ENCODE measurements at regions not wholly inside any gene's neighbourhood (a gene's known extent, or its start where the extent isn't known, plus 50 kb on each side); places are given as distances from the start of the nearest gene placed in this dataset.
"Not testable (repeated sequence)": the region's sequence is repeated elsewhere in the genome, so short reads cannot be mapped to it uniquely, and the experiment has no call there.

DNA sequence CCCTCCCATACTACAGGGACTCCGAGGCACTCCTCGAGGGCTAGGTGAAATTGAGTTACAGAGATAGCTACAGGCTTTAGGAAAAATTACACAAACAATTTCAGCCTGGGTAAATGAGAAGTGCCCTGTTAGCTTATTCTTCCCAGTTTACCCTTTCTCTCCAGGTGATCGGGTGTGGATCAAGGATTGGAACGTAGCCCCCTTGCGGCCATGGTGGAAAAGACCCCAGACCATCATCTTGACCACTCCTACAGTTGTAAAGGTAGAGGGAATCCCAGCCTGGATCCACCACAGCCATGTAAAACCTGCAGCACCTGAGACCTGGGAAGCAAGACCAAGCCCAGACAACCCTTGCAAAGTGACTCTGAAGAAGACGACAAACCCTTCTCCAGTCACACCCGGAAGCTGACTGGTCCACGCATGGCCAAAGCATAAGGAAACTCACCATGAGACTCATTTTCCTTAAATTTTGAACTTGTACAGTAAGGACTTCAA lies 600.6 kb downstream of the UQCRFS1 start:
- DNase-seq: no peak

DNA sequence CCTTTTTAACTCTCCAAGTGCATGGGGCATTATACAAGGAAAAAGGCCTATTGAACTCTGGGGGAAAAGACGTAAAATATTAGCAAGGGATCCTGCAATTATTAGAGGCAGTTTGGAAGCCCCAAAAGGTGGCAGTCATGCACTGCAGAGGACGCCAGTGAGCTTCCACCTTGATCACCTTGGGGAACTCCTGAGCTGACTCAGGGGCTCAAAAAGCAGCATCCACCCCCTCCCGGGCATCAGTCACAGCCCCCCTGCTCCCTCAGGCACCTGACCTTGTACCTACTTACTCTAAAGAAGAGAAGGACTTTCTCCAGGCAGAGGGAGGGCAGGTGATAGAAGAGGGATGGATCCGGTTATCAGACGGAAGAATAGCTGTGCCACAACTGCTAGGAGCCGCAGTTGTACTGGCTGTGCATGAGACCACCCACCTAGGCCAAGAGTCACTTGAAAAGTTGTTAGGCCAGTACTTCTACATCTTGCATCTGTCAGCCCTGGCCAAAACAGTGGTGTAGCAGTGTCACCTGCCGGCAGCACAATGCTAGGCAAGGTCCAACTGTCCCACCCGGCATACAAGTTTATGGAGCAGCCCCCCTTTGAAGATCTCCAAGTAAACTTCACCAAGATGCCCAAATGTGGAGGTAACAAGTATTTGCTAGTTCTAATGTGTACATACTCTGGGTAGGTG lies 601.6 kb downstream of the UQCRFS1 start:
- not testable (repeated sequence) for DNase-seq

DNA sequence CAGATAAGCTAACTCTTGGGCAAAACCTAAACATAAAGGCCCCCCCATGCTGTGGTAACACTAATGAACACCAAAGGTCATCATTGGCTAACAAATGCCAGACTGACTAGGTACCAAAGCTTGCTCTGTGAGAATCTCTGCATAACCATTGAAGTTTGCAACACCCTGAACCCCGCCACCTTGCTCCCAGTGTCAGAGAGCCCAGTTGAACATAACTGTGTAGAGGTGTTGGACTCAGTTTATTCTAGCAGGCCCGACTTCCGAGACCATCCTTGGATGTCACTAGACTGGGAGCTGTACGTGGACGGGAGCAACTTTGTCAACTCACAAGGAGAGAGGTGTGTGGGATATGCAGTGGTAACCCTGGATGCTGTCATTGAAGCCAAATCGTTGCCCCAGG lies 602.2 kb downstream of the UQCRFS1 start:
- DNase-seq: no peak

GRCh38 chr19:28609944-28610343 lies 603.0 kb downstream of the UQCRFS1 start:
- DNase-seq: no peak

GRCh38 chr19:28609091-28609755 lies 603.7 kb downstream of the UQCRFS1 start:
- DNase-seq: no peak

GRCh38 chr19:28608292-28608691 lies 604.7 kb downstream of the UQCRFS1 start:
- no peak for DNase-seq

- DNase-seq: no peak
These were observed 605.8 kb downstream of the UQCRFS1 start for GRCh38 chr19:28607066-28607583.

DNA sequence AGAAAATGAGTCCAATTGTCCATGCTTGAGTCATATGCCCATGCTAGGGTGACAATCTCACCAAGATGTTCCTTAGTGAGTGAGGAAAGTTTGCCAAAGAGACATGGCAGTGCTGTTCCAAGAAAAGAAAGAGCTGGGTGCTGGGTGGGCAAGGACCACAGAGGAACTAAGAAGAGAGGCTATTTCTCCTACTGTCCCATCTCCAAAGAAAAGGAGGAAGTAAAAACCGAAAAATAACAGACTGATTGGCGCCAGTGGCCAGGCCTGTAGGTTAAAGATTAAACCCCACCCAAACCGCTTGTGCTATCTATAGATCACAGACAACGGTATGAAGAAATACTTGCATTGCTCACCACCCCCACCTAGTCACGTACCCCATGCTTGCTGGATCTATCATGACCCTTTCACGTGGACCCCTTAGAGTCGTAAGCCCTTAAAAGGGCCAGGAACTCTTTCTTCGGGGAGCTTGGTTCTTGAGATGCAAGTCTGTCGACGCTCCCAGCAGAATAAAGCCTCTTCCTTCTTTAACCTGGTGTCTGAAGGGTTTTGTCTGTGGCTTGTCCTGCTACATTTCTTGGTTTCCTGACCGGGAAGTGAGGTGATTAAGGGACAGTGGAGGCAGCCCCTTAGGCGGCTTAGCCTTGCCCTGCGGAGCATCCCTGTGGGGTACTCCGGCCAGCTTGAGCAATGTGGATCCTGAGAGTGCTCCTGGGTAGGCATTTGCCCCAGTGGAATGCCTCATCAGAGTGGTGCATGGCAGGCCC lies 606.5 kb downstream of the UQCRFS1 start:
- DNase-seq: no peak

GRCh38 chr19:28605501-28606268 lies 607.3 kb downstream of the UQCRFS1 start:
- DNase-seq: no peak

- DNase-seq: no peak
These were observed 609.5 kb downstream of the UQCRFS1 start for GRCh38 chr19:28603453-28603852.

GRCh38 chr19:28602675-28603298 lies 610.2 kb downstream of the UQCRFS1 start:
- DNase-seq: no peak

- no peak for DNase-seq
These were observed 611.1 kb downstream of the UQCRFS1 start for GRCh38 chr19:28601723-28602440.

DNA sequence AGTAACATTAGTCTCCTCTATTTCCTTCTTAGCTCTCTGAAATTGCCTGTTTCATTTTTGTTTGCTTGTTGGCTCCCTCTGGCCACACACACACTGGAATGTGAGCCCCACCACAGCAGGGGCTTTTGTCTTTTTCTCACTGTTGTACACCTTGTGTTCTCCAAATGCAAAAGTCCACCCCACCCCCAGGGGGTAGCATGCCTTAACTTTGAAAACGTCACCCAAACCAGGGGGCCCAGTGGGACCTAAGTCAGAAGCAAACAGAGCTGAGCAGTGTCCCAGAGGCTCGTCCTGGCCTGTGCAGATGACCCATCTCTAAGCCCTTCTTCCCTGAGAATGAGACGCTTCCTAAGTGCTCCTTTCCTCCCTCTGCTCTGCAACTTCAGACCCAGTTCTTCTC lies 614.1 kb downstream of the UQCRFS1 start:
- DNase-seq: no peak

GRCh38 chr19:28596561-28597071 lies 616.3 kb downstream of the UQCRFS1 start:
- peak; percentile 53 for DNase-seq

DNA sequence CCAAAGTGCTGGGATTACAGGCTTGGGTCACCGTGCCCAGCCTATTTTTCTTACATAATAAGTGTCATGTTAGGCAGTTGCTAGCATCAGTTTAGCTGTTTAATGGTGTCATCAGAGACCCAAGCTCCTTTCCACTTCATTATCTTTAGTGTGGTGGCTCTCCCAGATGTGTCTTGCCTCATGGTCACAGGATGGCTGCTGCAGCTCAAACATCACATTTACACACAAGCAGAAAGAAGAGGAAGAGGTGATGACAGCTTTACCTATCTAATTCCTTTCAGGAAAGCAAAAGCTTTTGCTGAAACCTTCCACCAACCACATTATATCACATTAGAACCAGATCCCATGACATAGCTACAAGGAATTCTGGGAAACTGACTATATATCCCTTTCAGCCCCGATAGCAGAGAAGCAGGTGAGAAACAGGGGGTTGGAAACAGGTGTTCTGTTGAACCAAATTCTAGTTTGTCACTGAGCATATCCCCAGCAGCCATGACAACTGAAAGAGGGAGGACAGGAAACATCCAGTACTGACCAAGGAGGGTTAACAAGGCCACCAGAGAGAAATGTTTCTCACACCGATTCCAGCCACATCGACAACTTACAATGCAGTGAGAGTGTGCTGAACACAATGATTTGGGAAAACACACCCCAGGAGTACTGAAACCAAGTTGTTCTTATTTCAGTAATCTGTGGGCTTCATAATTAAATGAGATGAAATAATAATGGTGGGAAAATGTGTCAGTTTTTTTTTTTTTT lies 617.0 kb downstream of the UQCRFS1 start:
- no peak for DNase-seq

DNA sequence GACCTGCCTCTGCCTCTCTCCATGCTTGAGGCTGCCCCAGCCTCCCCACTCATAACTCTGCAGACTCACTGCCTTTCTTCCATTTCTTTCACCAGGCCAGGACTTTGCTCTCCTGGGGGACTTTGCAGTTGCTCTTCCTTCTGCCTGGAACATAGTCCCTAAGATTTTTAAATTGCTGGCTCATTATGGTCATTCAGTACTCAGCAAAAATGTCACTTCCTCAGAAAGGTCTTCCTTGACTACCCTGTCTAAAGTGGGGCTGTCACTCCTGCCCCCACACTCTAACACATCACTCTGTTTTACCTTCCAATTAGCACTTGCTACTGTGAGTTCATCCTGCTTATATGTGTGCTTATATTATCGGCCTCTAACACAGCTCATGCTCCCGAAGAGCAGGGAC lies 618.2 kb downstream of the UQCRFS1 start:
- DNase-seq: no peak

GRCh38 chr19:28589991-28590411 lies 623.0 kb downstream of the UQCRFS1 start:
- not testable (repeated sequence) for DNase-seq

GRCh38 chr19:28586474-28586873 lies 626.5 kb downstream of the UQCRFS1 start:
- no peak for DNase-seq

DNA sequence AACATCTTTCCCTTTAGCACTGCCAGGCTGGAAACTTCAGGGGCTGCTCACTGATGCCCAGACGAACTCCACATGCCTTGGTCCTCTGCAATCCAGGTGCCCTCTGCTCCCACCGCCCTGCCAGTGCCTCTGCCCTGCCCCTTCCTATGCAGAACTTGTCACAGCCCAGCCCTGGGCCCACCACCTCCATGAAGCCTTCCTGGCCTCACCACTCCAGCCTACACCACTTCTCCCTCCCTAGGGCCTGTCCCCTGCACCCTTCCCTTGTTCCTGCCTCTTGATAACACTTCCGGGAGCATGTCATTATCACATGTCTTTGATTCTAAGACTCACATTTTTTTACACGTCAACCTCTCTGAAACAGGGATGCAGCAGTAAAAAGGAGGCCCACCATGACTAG lies 627.2 kb downstream of the UQCRFS1 start:
- DNase-seq: no peak

GRCh38 chr19:28583713-28584112 lies 629.2 kb downstream of the UQCRFS1 start:
- DNase-seq: no peak

DNA sequence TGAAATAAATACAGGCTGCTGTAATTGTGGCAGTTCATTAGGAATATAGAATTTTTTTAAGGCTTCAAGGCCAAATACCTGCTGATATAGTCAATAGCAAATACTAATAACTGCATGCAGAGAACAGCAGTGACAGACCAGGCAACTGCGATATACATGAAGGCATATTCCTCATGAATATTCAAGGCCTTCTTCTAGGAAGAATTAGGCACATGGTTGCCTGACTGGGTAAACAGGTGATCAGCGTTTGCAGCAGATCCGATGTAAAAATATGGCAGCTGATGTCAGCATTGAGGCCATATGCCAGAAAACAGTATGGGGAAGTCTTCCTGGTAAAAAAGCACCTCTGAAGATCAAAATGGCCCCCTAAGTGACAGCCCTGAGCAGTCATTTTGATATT lies 629.7 kb downstream of the UQCRFS1 start:
- no peak for DNase-seq
